Psoas muscle (tissue), 7 donors: ENCODE measurements at regions not wholly inside any gene's neighbourhood (a gene's known extent, or its start where the extent isn't known, plus 50 kb on each side); places are given as distances from the start of the nearest gene placed in this dataset.
A peak's percentile ranks its signal among the peaks of the same experiment; 100 is the strongest.

Source experiments
- ATAC-seq, 4 donors: fragments of 200-7000 bp; cut with Tn5 transposase; one replicate each; pipeline ENCODE4 v1.9.1; 2020; ENCODE audit warnings: moderate library complexity in 3 of 4, mild to moderate bottlenecking in 2 of 4
- DNase-seq, 2 donors: peaks; one replicate each; pipeline ENCODE4 v3.0.0-alpha.2; 2020
- H3K27ac ChIP-seq: fragments of 200-600 bp; one replicate; pipeline ENCODE4 v1.8.0; 2022
- H3K27me3 ChIP-seq, 3 donors: fragments of 200-600 bp in 1 of 3; one replicate each; pipeline versions ENCODE4 v1.6.1 to v1.8.0; 2013 to 2022; ENCODE audit warnings: low read length in 2 of 3, mild to moderate bottlenecking in 2 of 3, moderate library complexity in 1 of 3; ENCODE audit not compliant: insufficient read depth in 3 of 3
- H3K36me3 ChIP-seq, 2 donors: fragments of 200-600 bp in 1 of 2; one replicate each; pipeline versions ENCODE4 v1.6.1 to v1.8.0; 2013 to 2022; ENCODE audit warnings: low read depth in 1 of 2, mild to moderate bottlenecking in 1 of 2, moderate library complexity in 1 of 2; ENCODE audit not compliant: insufficient read depth in 1 of 2
- H3K4me1 ChIP-seq: fragments of 200-600 bp; one replicate; pipeline ENCODE4 v1.8.0; 2022
- H3K4me3 ChIP-seq: fragments of 200-600 bp; one replicate; pipeline ENCODE4 v1.8.0; 2022; ENCODE audit warnings: mild to moderate bottlenecking
- H3K9me3 ChIP-seq: fragments of 200-600 bp; one replicate; pipeline ENCODE4 v1.8.0; 2022
- CTCF ChIP-seq: fragments of 200-600 bp; IDR thresholded peaks from one replicate; pipeline ENCODE4 v1.8.0; 2022; ENCODE audit warnings: antibody characterized with exemption
- WGBS, 3 donors: extraction: QIAGEN DNeasy Blood & Tissue Kit; methylation state at CpG; one replicate each; pipeline versions ENCODE4 v1.1.6 to v1.1.7; 2013; 5-methylcytosine and 5-hydroxymethylcytosine counted together
- intact Hi-C, 2 donors: fragments of 100-400 bp; cut with DNase I; formaldehyde crosslinking; loops; one replicate each; pipeline versions ENCODE4 v1.11.0 to v1.14.2; 2022
- donor health status: healthy with polysubstance abuse.
- donor health status: DM: no; HTN: no; CAD: no; lungs with moderate emphysema.
- donor health status: Bipolar disorder and iron deficiency.
- donor health status: healthy.
- donor health status: DM: yes; HTN: yes; CAD: no.
- donor health status: DM: no; HTN: no; CAD: no.
- donor health status: DM: yes; HTN: yes; CAD: no.

DNA sequence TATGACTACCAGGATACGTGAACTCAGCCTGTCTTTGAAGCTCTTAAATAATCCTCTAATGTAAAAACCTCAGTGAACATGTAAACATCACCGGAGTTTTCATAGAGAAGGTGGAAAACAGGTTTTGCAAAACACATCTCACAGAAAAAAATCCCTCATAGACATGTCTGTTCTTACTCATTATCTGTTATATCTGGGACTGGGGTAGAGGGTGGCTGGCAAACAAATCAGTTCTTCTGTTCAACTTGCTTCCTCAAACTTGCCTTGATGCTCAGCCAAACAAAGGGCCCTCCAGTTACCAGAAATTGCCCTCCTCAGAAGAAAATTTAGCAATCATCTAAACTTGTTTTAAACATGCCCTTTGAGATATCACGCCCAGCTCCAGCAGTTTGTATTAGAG, 66.1 kb upstream of the CXADR start:
- ATAC-seq (no peak), DNase-seq (no peak)
- intact Hi-C loops = no loop called here
- Histone ChIP-seq H3K9me3 (no peaks in the 10 kb centered on the region), H3K4me3 (no peak overlapping the region), H3K4me1 (no peaks in the 10 kb centered on the region), H3K27ac (no peak overlapping the region), H3K27me3 (no peaks in the 10 kb centered on the region), H3K36me3 (no peaks in the 10 kb centered on the region)
- WGBS, 3 donors = 89 to 94% (median 93%) methylated on average over 3 of the region's 3 CpGs
- no peak for TF ChIP-seq CTCF

GRCh38 chr21:17449701-17450100, 63.1 kb upstream of the CXADR start:
- Histone ChIP-seq H3K36me3 (no peaks in the 10 kb centered on the region), H3K27ac (no peak overlapping the region), H3K4me3 (no peak overlapping the region), H3K4me1 (no peaks in the 10 kb centered on the region), H3K9me3 (no peaks in the 10 kb centered on the region), H3K27me3 (no peaks in the 10 kb centered on the region)
- no peak for TF ChIP-seq CTCF
- no peak for ATAC-seq
- intact Hi-C loops = no loop called here
- DNase-seq = no peak

DNA sequence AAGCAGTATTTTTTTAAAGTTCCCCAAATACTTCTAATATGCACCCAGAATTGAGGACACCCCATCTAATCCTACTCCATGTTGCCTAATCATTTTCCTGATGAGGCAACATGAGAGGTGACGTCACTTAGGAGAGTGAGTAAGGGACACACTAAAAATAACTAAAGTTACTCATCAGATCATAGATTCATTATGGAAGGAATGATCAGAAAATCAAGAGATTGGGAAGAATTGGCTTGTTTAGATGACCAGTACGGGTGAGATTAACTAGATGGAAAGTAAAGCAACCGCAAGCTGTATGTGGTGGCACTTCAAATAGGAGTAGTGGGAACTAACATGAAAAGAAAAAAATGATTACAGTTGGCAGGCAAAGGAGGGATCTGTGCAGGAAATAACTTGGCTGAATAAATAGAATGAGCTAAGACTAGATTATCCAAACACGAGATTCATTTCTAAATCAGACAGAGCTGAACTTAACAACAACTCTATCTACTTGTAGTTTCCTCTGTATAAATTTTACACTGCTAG, 61.4 kb upstream of the CXADR start:
- TF ChIP-seq CTCF = no peak
- no peaks in the 10 kb centered on the region for H3K9me3 ChIP-seq
- H3K4me3 ChIP-seq = no peak overlapping the region
- no peaks in the 10 kb centered on the region for H3K36me3 ChIP-seq
- ATAC-seq (peak in 2 of 4 donors; percentile 43 to 49), DNase-seq (no peak)
- no peaks in the 10 kb centered on the region for H3K4me1 ChIP-seq
- WGBS, 3 donors = 28 to 41% (median 37%) methylated on average over 4 of the region's 4 CpGs
- no peaks in the 10 kb centered on the region for H3K27me3 ChIP-seq
- intact Hi-C loops = no loop called here
- H3K27ac ChIP-seq = no peak overlapping the region

DNA sequence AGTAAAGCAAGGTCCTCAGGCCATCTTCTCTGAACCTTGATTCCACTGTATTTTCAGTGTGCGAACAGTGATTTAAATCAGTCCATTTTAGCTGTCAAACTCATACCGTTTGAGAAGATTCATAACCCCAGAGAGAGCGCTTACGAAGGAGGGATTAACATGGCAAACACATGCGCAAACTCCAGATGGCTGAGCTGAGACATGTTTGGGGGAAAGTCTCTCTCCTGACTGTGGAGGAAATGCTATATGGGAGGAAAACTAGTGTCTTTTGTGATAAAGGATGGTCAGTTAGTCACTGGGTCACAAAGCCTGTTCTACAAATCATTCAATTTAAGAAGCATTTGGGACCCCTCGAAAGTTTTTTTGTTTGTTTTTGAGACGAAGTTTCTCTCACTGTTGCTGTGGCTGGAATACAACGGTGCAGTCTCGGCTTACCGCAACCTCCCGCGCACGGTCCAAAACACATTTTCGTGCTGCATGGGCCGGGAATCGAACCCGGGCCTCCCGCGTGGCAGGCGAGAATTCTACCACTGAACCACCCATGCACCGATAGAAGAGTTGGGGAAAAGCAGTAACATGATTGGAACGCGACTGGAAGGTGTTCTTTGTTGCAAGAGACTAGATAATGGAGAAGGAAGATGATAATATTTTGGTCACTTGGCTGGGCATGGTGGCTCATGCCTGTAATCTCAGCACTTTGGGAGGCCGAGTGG, 58.4 kb upstream of the CXADR start:
- Histone ChIP-seq H3K27ac (no peak overlapping the region), H3K4me1 (no peaks in the 10 kb centered on the region), H3K36me3 (no peaks in the 10 kb centered on the region), H3K9me3 (no peaks in the 10 kb centered on the region), H3K4me3 (no peak overlapping the region), H3K27me3 (no peaks in the 10 kb centered on the region)
- WGBS, 3 donors = 6 to 7% (median 7%) methylated on average over 24 of the region's 24 CpGs
- intact Hi-C loops = no loop called here
- no peak for TF ChIP-seq CTCF
- DNase-seq (peak; percentile 40 to 56), ATAC-seq (peak in 3 of 4 donors; percentile 47 to 71 (median 54))

DNA sequence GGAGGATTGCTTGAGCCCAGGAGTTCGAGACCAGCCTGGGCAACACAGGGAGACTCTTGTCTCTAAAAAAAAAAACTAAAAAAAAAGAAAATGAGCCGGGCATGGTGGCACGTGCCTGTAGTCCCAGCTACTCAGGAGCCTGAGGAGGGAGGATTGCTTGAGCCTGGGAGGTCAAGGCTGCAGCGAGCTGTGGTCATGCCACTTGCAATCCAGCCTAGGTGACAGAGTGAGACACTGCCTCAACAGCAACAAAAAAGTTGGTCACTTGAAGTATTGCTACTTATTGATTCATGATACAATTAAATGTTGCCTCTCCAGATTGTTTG, 57.9 kb upstream of the CXADR start:
- H3K27ac ChIP-seq = no peak overlapping the region
- no peaks in the 10 kb centered on the region for H3K9me3 ChIP-seq
- 35 to 43% (median 37%) methylated on average over 4 of the region's 4 CpGs for WGBS, 3 donors
- no peak for ATAC-seq
- DNase-seq = no peak
- H3K4me3 ChIP-seq = no peak overlapping the region
- H3K27me3 ChIP-seq = no peaks in the 10 kb centered on the region
- H3K36me3 ChIP-seq = no peaks in the 10 kb centered on the region
- H3K4me1 ChIP-seq = no peaks in the 10 kb centered on the region
- no peak for TF ChIP-seq CTCF
- intact Hi-C loops = no loop called here
